Astrocyte (in vitro differentiated cells and primary cell): ENCODE measurements at regions not wholly inside any gene's neighbourhood (a gene's known extent, or its start where the extent isn't known, plus 50 kb on each side); places are given as distances from the start of the nearest gene placed in this dataset.

Source experiments
- DNase-seq: peaks from one replicate; pipeline ENCODE4 v3.0.0-alpha.2; 2010; ENCODE audit warnings: low read depth
- FAIRE-seq: peaks from 2 replicates; lab custom pipeline; 2011; peaks lifted over from hg19 to GRCh38; lab: Jason Lieb, UNC
- H2AFZ ChIP-seq: 2 replicates; pipeline ENCODE4 v1.6.0; 2012; ENCODE audit warnings: low read depth, low read length, inconsistent platforms
- H3K27ac ChIP-seq: 2 replicates; pipeline ENCODE4 v1.5.1; 2011; ENCODE audit warnings: low read depth, low read length, inconsistent platforms
- H3K27me3 ChIP-seq: 2 replicates; pipeline ENCODE4 v1.6.0; 2011; ENCODE audit warnings: low read length, inconsistent platforms; ENCODE audit not compliant: insufficient read depth
- H3K36me3 ChIP-seq: 2 replicates; pipeline ENCODE4 v1.5.1; 2011; ENCODE audit warnings: low read length, inconsistent platforms; ENCODE audit not compliant: insufficient read depth
- H3K4me1 ChIP-seq: 2 replicates; pipeline ENCODE4 v1.5.1; 2011; ENCODE audit warnings: low read length, inconsistent platforms; ENCODE audit not compliant: insufficient read depth
- H3K4me2 ChIP-seq: 2 replicates; pipeline ENCODE4 v1.6.0; 2012; ENCODE audit warnings: low read length, inconsistent platforms
- H3K4me3 ChIP-seq: 2 replicates; pipeline ENCODE4 v1.5.1; 2011; ENCODE audit warnings: low read depth, mild to moderate bottlenecking, low read length, inconsistent platforms; ENCODE audit not compliant: insufficient read depth
- H3K79me2 ChIP-seq: 2 replicates; pipeline ENCODE4 v1.6.0; 2012; ENCODE audit warnings: mild to moderate bottlenecking, low read length, inconsistent platforms; ENCODE audit not compliant: insufficient read depth
- H3K9ac ChIP-seq: 2 replicates; pipeline ENCODE4 v1.6.0; 2012; ENCODE audit warnings: mild to moderate bottlenecking, low read length, inconsistent platforms
- H3K9me3 ChIP-seq: 2 replicates; pipeline ENCODE4 v1.5.1; 2012; ENCODE audit warnings: low read depth, mild to moderate bottlenecking, low read length, inconsistent platforms; ENCODE audit not compliant: insufficient read depth
- H4K20me1 ChIP-seq: 2 replicates; pipeline ENCODE4 v1.6.0; 2012; ENCODE audit warnings: low read length, inconsistent platforms; ENCODE audit not compliant: insufficient read depth
- H3K27ac Mint-ChIP-seq: one replicate; pipeline ENCODE4 v1.8.0; 2021; ENCODE audit warnings: mild to moderate bottlenecking, mixed read lengths; ENCODE audit not compliant: unreplicated experiment
- H3K27me3 Mint-ChIP-seq: one replicate; pipeline ENCODE4 v1.8.0; 2021; ENCODE audit warnings: low read depth, mixed read lengths; ENCODE audit not compliant: unreplicated experiment
- H3K36me3 Mint-ChIP-seq: one replicate; pipeline ENCODE4 v1.8.0; 2021; ENCODE audit warnings: low read depth, mixed read lengths; ENCODE audit not compliant: unreplicated experiment
- H3K4me1 Mint-ChIP-seq: one replicate; pipeline ENCODE4 v1.8.0; 2021; ENCODE audit warnings: low read depth, mixed read lengths; ENCODE audit not compliant: unreplicated experiment
- H3K4me3 Mint-ChIP-seq: one replicate; pipeline ENCODE4 v1.8.0; 2021; ENCODE audit warnings: mild to moderate bottlenecking, moderate library complexity, mixed read lengths; ENCODE audit not compliant: unreplicated experiment
- H3K9me3 Mint-ChIP-seq: one replicate; pipeline ENCODE4 v1.8.0; 2021; ENCODE audit warnings: mild to moderate bottlenecking, mixed read lengths; ENCODE audit not compliant: unreplicated experiment
- EZH2 ChIP-seq: IDR thresholded peaks from 2 replicates; pipeline ENCODE4 v1.6.1; 2012; ENCODE audit warnings: mild to moderate bottlenecking, low read length, inconsistent platforms; ENCODE audit not compliant: insufficient read depth
- TF ChIP-seq, protein P1 (sequence below): IDR thresholded peaks from 2 replicates; pipeline ENCODE4 v1.5.1; 2011; ENCODE audit warnings: low read depth, mild to moderate bottlenecking, inconsistent platforms, low read length, moderate library complexity; ENCODE audit not compliant: insufficient read depth

DNA sequence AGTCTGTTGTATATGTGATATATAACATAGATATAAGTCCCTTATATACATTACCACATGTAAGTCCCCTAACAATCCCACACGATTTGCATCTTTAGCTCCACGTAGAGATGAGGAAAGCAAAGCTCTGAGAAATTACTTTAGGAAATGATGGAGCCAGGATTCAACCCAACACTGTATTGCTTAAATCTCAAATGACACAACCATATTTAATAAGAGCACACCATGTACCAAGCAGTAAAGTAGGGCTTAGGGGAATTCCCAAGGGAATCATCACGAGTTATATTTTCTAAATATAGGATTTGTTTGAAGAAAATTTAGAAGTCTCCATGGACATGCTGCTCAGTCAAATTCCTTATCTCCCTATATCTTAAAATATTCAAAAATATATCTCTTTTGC lies 61.3 kb upstream of the POMP start:
- Histone ChIP-seq H3K36me3 (no peaks in the 10 kb centered on the region), H3K79me2 (no peaks in the 10 kb centered on the region), H3K9ac (no peak overlapping the region), H3K4me1 (no peaks in the 10 kb centered on the region), H3K27ac (no peak overlapping the region), H4K20me1 (no peaks in the 10 kb centered on the region), H3K9me3 (no peaks in the 10 kb centered on the region), H3K4me2 (no peak overlapping the region), H3K27me3 (no peaks in the 10 kb centered on the region), H2AFZ (no peak overlapping the region), H3K4me3 (no peak overlapping the region)
- H3K36me3 Mint-ChIP-seq: no peaks in the 10 kb centered on the region
- H3K4me3 Mint-ChIP-seq: no peak overlapping the region
- FAIRE-seq (no peak), DNase-seq (no peak)
- H3K27ac Mint-ChIP-seq: no peak overlapping the region
- no peaks in the 10 kb centered on the region for H3K9me3 Mint-ChIP-seq
- no peak for TF ChIP-seq EZH2
- TF ChIP-seq, protein P1, sequence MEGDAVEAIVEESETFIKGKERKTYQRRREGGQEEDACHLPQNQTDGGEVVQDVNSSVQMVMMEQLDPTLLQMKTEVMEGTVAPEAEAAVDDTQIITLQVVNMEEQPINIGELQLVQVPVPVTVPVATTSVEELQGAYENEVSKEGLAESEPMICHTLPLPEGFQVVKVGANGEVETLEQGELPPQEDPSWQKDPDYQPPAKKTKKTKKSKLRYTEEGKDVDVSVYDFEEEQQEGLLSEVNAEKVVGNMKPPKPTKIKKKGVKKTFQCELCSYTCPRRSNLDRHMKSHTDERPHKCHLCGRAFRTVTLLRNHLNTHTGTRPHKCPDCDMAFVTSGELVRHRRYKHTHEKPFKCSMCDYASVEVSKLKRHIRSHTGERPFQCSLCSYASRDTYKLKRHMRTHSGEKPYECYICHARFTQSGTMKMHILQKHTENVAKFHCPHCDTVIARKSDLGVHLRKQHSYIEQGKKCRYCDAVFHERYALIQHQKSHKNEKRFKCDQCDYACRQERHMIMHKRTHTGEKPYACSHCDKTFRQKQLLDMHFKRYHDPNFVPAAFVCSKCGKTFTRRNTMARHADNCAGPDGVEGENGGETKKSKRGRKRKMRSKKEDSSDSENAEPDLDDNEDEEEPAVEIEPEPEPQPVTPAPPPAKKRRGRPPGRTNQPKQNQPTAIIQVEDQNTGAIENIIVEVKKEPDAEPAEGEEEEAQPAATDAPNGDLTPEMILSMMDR: no peak
- peaks cover 1% of the 10 kb centered on the region for H3K4me1 Mint-ChIP-seq
- peaks cover 2% of the 10 kb centered on the region for H3K27me3 Mint-ChIP-seq

DNA sequence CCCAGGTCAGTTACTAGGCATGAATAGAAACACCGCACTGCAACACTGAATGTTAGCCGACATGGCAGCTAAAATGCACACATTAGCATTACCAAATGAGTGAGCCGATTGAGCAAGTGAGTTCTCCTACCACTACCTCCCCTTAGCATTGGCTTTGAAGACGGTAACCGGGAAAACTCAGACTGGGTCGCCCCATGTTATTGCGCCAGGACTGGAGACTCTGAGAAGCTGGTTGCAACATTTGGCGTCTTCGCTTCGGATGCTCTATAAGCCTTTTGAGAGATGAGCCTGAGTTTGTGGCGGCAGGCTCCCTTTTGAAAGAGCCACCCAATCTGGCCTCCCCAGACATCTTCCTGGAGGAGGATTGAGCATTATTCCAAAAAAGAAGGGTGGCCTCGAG lies 68.5 kb upstream of the POMP start:
- H3K36me3 Mint-ChIP-seq: no peaks in the 10 kb centered on the region
- peaks cover 6% of the 10 kb centered on the region for H3K27me3 Mint-ChIP-seq
- H3K27ac ChIP-seq: no peak overlapping the region
- no peaks in the 10 kb centered on the region for H3K79me2 ChIP-seq
- no peak for TF ChIP-seq EZH2
- TF ChIP-seq, protein P1: no peak
- no peak for DNase-seq
- H3K4me2 ChIP-seq: no peak overlapping the region
- FAIRE-seq: no peak
- H3K4me3 ChIP-seq: no peak overlapping the region
- H4K20me1 ChIP-seq: no peaks in the 10 kb centered on the region
- no peaks in the 10 kb centered on the region for H3K36me3 ChIP-seq
- no peak overlapping the region for H2AFZ ChIP-seq
- no peaks in the 10 kb centered on the region for H3K27me3 ChIP-seq
- no peak overlapping the region for H3K9ac ChIP-seq
- H3K4me1 Mint-ChIP-seq: peaks cover 4% of the 10 kb centered on the region
- H3K4me1 ChIP-seq: no peaks in the 10 kb centered on the region
- no peak overlapping the region for H3K4me3 Mint-ChIP-seq
- no peaks in the 10 kb centered on the region for H3K9me3 Mint-ChIP-seq
- no peak overlapping the region for H3K27ac Mint-ChIP-seq
- H3K9me3 ChIP-seq: no peaks in the 10 kb centered on the region

DNA sequence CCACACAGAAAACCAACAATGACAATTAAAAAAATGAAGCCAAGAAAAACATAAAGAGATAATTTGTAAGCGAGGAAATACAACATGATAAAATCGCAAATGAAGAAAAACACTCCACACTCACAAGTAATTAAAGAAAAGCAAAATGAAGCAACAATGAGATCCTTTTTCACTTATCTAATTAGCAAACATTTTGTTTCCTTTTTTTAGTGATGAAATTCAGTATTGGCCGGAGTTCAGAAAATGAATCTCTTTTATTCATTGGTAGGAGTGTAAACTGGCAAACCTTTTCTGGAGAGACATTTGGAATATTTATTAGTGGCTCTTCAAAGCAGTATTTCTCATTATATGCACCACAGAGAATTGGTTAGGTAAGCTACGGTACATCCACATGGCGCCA lies 70.6 kb upstream of the POMP start:
- peaks cover 6% of the 10 kb centered on the region for H3K4me1 ChIP-seq
- no peaks in the 10 kb centered on the region for H3K36me3 ChIP-seq
- no peak overlapping the region for H3K27ac Mint-ChIP-seq
- H3K79me2 ChIP-seq: no peaks in the 10 kb centered on the region
- no peaks in the 10 kb centered on the region for H3K36me3 Mint-ChIP-seq
- no peaks in the 10 kb centered on the region for H3K9me3 ChIP-seq
- DNase-seq (no peak), FAIRE-seq (peak; percentile 17)
- H3K27ac ChIP-seq: no peak overlapping the region
- no peak overlapping the region for H2AFZ ChIP-seq
- no peaks in the 10 kb centered on the region for H4K20me1 ChIP-seq
- H3K27me3 ChIP-seq: no peaks in the 10 kb centered on the region
- H3K4me1 Mint-ChIP-seq: peaks cover 9% of the 10 kb centered on the region
- H3K4me3 ChIP-seq: no peak overlapping the region
- peaks cover 6% of the 10 kb centered on the region for H3K27me3 Mint-ChIP-seq
- no peaks in the 10 kb centered on the region for H3K9me3 Mint-ChIP-seq
- H3K9ac ChIP-seq: no peak overlapping the region
- TF ChIP-seq EZH2: no peak
- TF ChIP-seq, protein P1: no peak
- no peak overlapping the region for H3K4me3 Mint-ChIP-seq
- H3K4me2 ChIP-seq: no peak overlapping the region
